GM12891 (cell line): ENCODE measurements at regions not wholly inside any gene's neighbourhood (a gene's known extent, or its start where the extent isn't known, plus 50 kb on each side); places are given as distances from the start of the nearest gene placed in this dataset.

Experiments
- DNase-seq: peaks from one replicate; pipeline ENCODE4 v3.0.0; 2011; ENCODE audit warnings: low spot score; ENCODE audit not compliant: insufficient read length
- FAIRE-seq: peaks from 2 replicates; lab custom pipeline; 2011; peaks lifted over from hg19 to GRCh38; lab: Jason Lieb, UNC
- PAX5 ChIP-seq: IDR thresholded peaks from 2 replicates; pipeline ENCODE4 v1.6.1; 2011; ENCODE audit warnings: low read length, moderate library complexity, mild to moderate bottlenecking; ENCODE audit not compliant: insufficient read depth, severe bottlenecking
- POLR2A ChIP-seq: IDR thresholded peaks from 2 replicates; pipeline ENCODE4 v1.6.1; 2011; ENCODE audit warnings: low read depth, low read length, control low read depth
- POLR2AphosphoS5 ChIP-seq: IDR thresholded peaks from 2 replicates; pipeline ENCODE4 v1.6.1; 2011; ENCODE audit warnings: low read depth, low read length, control low read depth
- POU2F2 ChIP-seq: IDR thresholded peaks from 2 replicates; pipeline ENCODE4 v1.6.1; 2011; ENCODE audit warnings: low read depth, mild to moderate bottlenecking, control low read depth, low read length, moderate library complexity
- SPI1 ChIP-seq: IDR thresholded peaks from 2 replicates; pipeline ENCODE4 v1.6.1; 2011; ENCODE audit warnings: low read depth, low read length, control low read depth
- TAF1 ChIP-seq: IDR thresholded peaks from 2 replicates; pipeline ENCODE4 v1.6.1; 2011; ENCODE audit warnings: low read depth, low read length, control low read depth

GRCh38 chr9:105055917-105056316 is 128.0 kb upstream of the ABCA1 start:
- TF ChIP-seq TAF1 = no peak
- TF ChIP-seq POU2F2 = no peak
- DNase-seq (no peak), FAIRE-seq (no peak)

GRCh38 chr9:105057551-105057950 is 129.6 kb upstream of the ABCA1 start:
- no peak for DNase-seq
- no peak for FAIRE-seq
- no peak for TF ChIP-seq SPI1
- TF ChIP-seq POLR2AphosphoS5 = no peak
- TF ChIP-seq TAF1 = no peak
- TF ChIP-seq PAX5 = no peak
- TF ChIP-seq POLR2A = no peak
- no peak for TF ChIP-seq POU2F2

- TF ChIP-seq TAF1 (no peak), PAX5 (no peak), POLR2A (no peak), SPI1 (no peak), POLR2AphosphoS5 (no peak), POU2F2 (no peak)
- FAIRE-seq (no peak), DNase-seq (no peak)
Observed at GRCh38 chr9:105059252-105059651, 131.3 kb upstream of the ABCA1 start.

GRCh38 chr9:105062222-105062855 is 134.4 kb upstream of the ABCA1 start:
- no peak for DNase-seq
- FAIRE-seq = no peak
- TF ChIP-seq SPI1 (no peak), POU2F2 (no peak), TAF1 (no peak), PAX5 (no peak), POLR2AphosphoS5 (no peak), POLR2A (no peak)

GRCh38 chr9:105064248-105065097 is 136.5 kb upstream of the ABCA1 start:
- FAIRE-seq = no peak

GRCh38 chr9:105065098-105066088 is 137.4 kb upstream of the ABCA1 start:
- TF ChIP-seq PAX5 = no peak
- no peak for TF ChIP-seq POLR2A
- TF ChIP-seq SPI1 = no peak
- TF ChIP-seq POU2F2 = no peak
- TF ChIP-seq POLR2AphosphoS5 = no peak
- no peak for TF ChIP-seq TAF1
- DNase-seq = no peak
- no peak for FAIRE-seq

More at GRCh38 chr9:105064248-105065097, 136.5 kb upstream of the ABCA1 start:
- no peak for TF ChIP-seq PAX5
- TF ChIP-seq SPI1 = no peak
- no peak for TF ChIP-seq POLR2A
- TF ChIP-seq POLR2AphosphoS5 = no peak
- TF ChIP-seq TAF1 = no peak
- no peak for TF ChIP-seq POU2F2
- DNase-seq = no peak

- no peak for TF ChIP-seq TAF1
- no peak for TF ChIP-seq POLR2AphosphoS5
- no peak for TF ChIP-seq POU2F2
- no peak for TF ChIP-seq SPI1
- TF ChIP-seq PAX5 = no peak
Observed at GRCh38 chr9:105066275-105066865, 138.4 kb upstream of the ABCA1 start.

GRCh38 chr9:105067895-105068580 is 140.1 kb upstream of the ABCA1 start:
- DNase-seq = no peak
- no peak for FAIRE-seq

More at GRCh38 chr9:105066275-105066865, 138.4 kb upstream of the ABCA1 start:
- FAIRE-seq (no peak), DNase-seq (no peak)

GRCh38 chr9:105069285-105069684 is 141.3 kb upstream of the ABCA1 start:
- FAIRE-seq (no peak), DNase-seq (no peak)
- no peak for TF ChIP-seq POU2F2
- no peak for TF ChIP-seq PAX5
- no peak for TF ChIP-seq POLR2AphosphoS5
- TF ChIP-seq TAF1 = no peak
- no peak for TF ChIP-seq SPI1

More at GRCh38 chr9:105067895-105068580, 140.1 kb upstream of the ABCA1 start:
- no peak for TF ChIP-seq POU2F2
- TF ChIP-seq PAX5 = no peak
- no peak for TF ChIP-seq POLR2A
